RWPE1 (cell line): ENCODE measurements at regions not wholly inside any gene's neighbourhood (a gene's known extent, or its start where the extent isn't known, plus 50 kb on each side); places are given as distances from the start of the nearest gene placed in this dataset.

Source experiments
- CTCF ChIA-PET: fragments of 350-600 bp; sonication (Branson Sonifier 250); formaldehyde crosslinking; extraction: SDS; loops from one replicate; lab custom pipeline; 2021; lab: Yijun Ruan, JAX
- POLR2A ChIA-PET: fragments of 400-600 bp; formaldehyde crosslinking; extraction: SDS; loops from one replicate; lab custom pipeline; 2020; ENCODE audit warnings: antibody characterized with exemption; ENCODE audit not compliant: low non-redundant PET; lab: Yijun Ruan, JAX
- DNase-seq: peaks from one replicate; pipeline ENCODE4 v3.0.0; 2012; ENCODE audit warnings: low spot score
- H3K27ac ChIP-seq: fragments of 450-650 bp; 2 replicates; pipeline ENCODE4 v1.5.1; 2017
- TF ChIP-seq, protein P1 (sequence below): fragments of 450-650 bp; conservative IDR thresholded peaks from 2 replicates; pipeline ENCODE4 v1.5.1; 2017; ENCODE audit warnings: low read depth, mild to moderate bottlenecking

DNA sequence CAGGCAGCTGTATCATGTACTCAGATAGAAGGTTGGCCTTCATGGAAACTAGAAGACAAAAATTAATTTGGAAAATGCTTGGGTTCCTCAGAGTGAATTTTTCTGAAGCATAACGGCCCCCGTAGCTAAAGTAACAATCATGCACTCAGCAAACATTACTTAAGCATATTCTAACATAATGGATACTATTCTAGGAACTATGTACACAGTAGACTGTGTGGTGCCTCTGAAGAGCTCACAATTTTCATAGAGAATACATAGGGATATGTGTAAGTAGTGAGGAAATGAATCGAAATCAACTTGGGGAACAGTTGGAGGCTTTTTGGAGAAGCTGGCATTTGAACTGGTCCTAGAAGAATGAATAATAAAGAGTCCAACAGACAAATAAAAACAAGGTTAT, 1045.0 kb downstream of the GLUD2 start:
- CTCF ChIA-PET, result interaction anchor here (0.7 kb wide), 2 partner anchors 9 to 45 kb away, joined by 3 read pairs; no protein-coding TSS in a partner anchor
- TF ChIP-seq, protein P1, sequence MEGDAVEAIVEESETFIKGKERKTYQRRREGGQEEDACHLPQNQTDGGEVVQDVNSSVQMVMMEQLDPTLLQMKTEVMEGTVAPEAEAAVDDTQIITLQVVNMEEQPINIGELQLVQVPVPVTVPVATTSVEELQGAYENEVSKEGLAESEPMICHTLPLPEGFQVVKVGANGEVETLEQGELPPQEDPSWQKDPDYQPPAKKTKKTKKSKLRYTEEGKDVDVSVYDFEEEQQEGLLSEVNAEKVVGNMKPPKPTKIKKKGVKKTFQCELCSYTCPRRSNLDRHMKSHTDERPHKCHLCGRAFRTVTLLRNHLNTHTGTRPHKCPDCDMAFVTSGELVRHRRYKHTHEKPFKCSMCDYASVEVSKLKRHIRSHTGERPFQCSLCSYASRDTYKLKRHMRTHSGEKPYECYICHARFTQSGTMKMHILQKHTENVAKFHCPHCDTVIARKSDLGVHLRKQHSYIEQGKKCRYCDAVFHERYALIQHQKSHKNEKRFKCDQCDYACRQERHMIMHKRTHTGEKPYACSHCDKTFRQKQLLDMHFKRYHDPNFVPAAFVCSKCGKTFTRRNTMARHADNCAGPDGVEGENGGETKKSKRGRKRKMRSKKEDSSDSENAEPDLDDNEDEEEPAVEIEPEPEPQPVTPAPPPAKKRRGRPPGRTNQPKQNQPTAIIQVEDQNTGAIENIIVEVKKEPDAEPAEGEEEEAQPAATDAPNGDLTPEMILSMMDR, result no peak
- DNase-seq, result no peak
- POLR2A ChIA-PET, result no interaction called here
- no peak overlapping the region for H3K27ac ChIP-seq

DNA sequence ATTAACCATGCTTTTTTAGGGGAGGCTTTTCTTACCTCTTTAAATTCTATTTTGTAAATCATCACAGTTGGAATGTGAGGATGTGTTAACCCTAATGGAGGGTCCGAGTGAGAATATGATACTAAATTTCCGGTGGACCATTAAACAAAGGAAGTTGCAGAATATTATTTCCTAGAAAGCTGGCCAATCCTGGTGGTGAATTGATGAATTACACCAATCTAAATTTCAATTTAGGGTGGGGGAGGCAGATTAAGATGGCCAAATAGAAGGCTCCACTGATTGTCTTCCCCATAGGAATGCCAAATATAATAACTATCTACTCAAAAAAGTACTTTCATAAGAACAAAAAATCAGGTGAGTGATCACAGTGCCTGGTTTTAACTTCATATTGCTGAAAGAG, 1045.6 kb downstream of the GLUD2 start:
- H3K27ac ChIP-seq, result no peak overlapping the region
- POLR2A ChIA-PET, result no interaction called here
- CTCF ChIA-PET, result interaction anchor here (0.7 kb wide), 2 partner anchors 8 to 46 kb away, joined by 3 read pairs; no protein-coding TSS in a partner anchor
- TF ChIP-seq, protein P1, result no peak
- no peak for DNase-seq

DNA sequence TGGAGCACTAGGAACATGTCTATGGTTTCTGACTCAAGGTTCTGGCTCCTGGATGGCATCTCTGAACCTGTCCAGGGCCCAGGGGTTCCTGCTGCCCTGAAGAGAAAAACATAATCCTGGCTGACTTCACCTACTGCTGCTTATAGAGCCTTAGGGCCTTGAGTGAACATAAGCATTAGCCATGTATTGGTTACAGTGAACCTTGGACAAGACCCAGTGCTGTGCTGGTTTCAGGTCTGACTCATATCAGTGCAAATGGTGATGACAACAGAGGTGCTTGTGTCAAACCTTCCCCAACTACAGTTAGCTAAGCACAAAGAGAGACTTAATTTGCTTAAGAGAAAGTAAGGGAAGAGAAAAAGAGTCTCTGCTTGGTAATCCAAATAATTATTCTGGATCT, 1047.2 kb downstream of the GLUD2 start:
- peak; percentile 0 for DNase-seq
- POLR2A ChIA-PET, result no interaction called here
- CTCF ChIA-PET, result no interaction called here

DNA sequence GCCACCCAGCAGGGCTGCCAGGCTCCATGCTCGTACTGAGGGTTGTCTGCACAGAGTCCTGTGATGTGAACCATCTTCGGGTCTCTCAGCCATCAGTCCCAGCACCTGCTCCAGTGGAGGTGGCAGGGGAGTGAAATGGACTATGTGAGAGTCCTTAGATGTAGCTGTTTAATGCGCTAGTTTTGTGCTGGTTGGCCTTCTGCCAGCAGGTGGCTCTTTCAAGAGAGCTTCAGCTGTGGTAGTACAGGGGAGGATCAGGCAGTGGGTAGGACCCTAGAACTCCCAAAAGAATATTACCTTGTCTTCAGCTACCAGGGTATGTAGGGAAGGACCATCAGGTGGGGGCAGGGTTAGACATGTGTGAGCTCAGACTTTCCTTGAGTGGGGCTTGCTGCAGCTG, 1066.0 kb downstream of the GLUD2 start:
- ChIA-PET POLR2A (no interaction called here), CTCF (no interaction called here)
- no peak overlapping the region for H3K27ac ChIP-seq
- no peak for DNase-seq
- TF ChIP-seq, protein P1, result no peak

More for the DNA sequence above, 1047.2 kb downstream of the GLUD2 start:
- TF ChIP-seq, protein P1, result no peak
- H3K27ac ChIP-seq, result no peak overlapping the region

DNA sequence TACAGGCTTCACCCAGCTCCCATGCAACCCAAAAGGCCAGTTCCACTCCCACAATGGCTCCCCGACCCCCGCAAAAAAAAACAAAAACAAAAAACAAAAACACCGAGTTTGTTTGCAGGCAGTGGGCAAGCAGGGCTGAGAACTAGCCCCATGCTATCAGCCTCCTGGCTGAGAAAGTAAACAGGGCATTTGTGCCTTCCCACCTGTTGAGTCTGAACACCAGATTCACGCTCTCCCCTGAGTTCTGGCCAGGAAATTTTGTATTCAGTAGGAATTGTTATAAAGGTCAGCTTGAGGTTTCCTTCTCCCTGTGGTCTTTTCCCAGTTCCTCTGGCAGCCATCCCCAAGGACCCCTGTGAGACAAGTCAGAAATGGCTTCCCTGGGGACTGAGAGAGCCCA, 1066.5 kb downstream of the GLUD2 start:
- POLR2A ChIA-PET, result no interaction called here
- CTCF ChIA-PET, result no interaction called here
- DNase-seq, result no peak
- no peak overlapping the region for H3K27ac ChIP-seq
- TF ChIP-seq, protein P1, result no peak

DNA sequence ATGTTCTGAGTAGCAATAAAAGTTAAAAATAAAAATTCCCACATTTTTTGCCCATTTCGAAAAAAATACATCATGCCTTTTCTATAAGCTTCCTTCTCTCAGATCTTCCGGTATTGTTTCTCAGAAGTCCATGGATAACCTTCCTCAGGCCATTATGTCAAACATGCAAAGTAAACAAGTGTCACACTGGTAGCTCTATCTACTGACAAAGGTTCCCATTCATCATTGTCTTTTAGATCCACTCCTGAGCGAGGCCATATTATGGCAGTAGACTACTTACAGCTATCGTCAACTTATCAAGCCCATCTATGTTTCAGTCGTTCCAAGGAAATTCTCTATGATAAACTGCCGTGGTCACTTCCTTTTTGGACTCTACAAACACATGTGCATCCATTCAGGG, 1068.2 kb downstream of the GLUD2 start:
- H3K27ac ChIP-seq, result no peak overlapping the region
- TF ChIP-seq, protein P1, result no peak
- DNase-seq, result no peak
- POLR2A ChIA-PET, result no interaction called here
- CTCF ChIA-PET, result no interaction called here
